AG04450 (cell line): ENCODE measurements at regions not wholly inside any gene's neighbourhood (a gene's known extent, or its start where the extent isn't known, plus 50 kb on each side); places are given as distances from the start of the nearest gene placed in this dataset.

Source experiments
- CTCF ChIA-PET: fragments of 300-600, 350-600 bp; formaldehyde crosslinking; extraction: SDS; loops from one replicate; lab custom pipeline; 2022; ENCODE audit warnings: antibody characterized with exemption, inconsistent platforms; lab: Charles Lee
- POLR2A ChIA-PET: fragments of 350-600 bp; formaldehyde crosslinking; extraction: SDS; loops from one replicate; lab custom pipeline; 2021; ENCODE audit warnings: antibody characterized with exemption, inconsistent platforms; lab: Yijun Ruan, JAX
- DNase-seq: peaks from one replicate; pipeline ENCODE4 v3.0.0-alpha.2; 2011; ENCODE audit warnings: low read depth, low spot score
- H3K27ac ChIP-seq: one replicate; pipeline ENCODE4 v1.5.1; 2012; ENCODE audit warnings: low read depth, low read length, control low read depth
- H3K27me3 ChIP-seq: one replicate; pipeline ENCODE4 v1.6.0; 2012; ENCODE audit warnings: low read length; ENCODE audit not compliant: control insufficient read depth, insufficient read depth
- H3K4me3 ChIP-seq: 2 replicates; pipeline ENCODE4 v1.5.1; 2011; ENCODE audit warnings: mild to moderate bottlenecking, low read depth, low read length, control low read depth
- H3K9me3 ChIP-seq: 2 replicates; pipeline ENCODE4 v1.5.1; 2012; ENCODE audit warnings: low read length; ENCODE audit not compliant: control insufficient read depth, insufficient read depth
- CTCF ChIP-seq: IDR thresholded peaks from 2 replicates; pipeline ENCODE4 v1.5.1; 2011; ENCODE audit warnings: low read depth, low read length, control low read depth, inconsistent platforms

GRCh38 chr4:23972187-23972586 is 82.3 kb upstream of the PPARGC1A start:
- no peaks in the 10 kb centered on the region for H3K9me3 ChIP-seq
- no peak overlapping the region for H3K4me3 ChIP-seq
- no peak overlapping the region for H3K27ac ChIP-seq
- no peak for TF ChIP-seq CTCF
- POLR2A ChIA-PET, result no interaction called here
- no peak for DNase-seq
- CTCF ChIA-PET, result no interaction called here
- no peaks in the 10 kb centered on the region for H3K27me3 ChIP-seq

GRCh38 chr4:23970201-23970850 is 80.5 kb upstream of the PPARGC1A start:
- Histone ChIP-seq H3K4me3 (no peak overlapping the region), H3K27me3 (peaks cover 2% of the 10 kb centered on the region), H3K27ac (no peak overlapping the region), H3K9me3 (no peaks in the 10 kb centered on the region)
- ChIA-PET CTCF (no interaction called here), POLR2A (no interaction called here)
- DNase-seq, result no peak
- no peak for TF ChIP-seq CTCF

- H3K4me3 ChIP-seq, result no peak overlapping the region
- H3K27me3 ChIP-seq, result peaks cover 2% of the 10 kb centered on the region
- no peak for DNase-seq
- no peak for TF ChIP-seq CTCF
- ChIA-PET POLR2A (no interaction called here), CTCF (no interaction called here)
- no peaks in the 10 kb centered on the region for H3K9me3 ChIP-seq
- no peak overlapping the region for H3K27ac ChIP-seq
These were observed 79.8 kb upstream of the PPARGC1A start for GRCh38 chr4:23969635-23970145.

GRCh38 chr4:23967281-23967680 is 77.4 kb upstream of the PPARGC1A start:
- Histone ChIP-seq H3K9me3 (no peaks in the 10 kb centered on the region), H3K27me3 (peaks cover 5% of the 10 kb centered on the region), H3K4me3 (no peak overlapping the region), H3K27ac (no peak overlapping the region)
- no peak for TF ChIP-seq CTCF
- ChIA-PET CTCF (interaction anchor here (0.8 kb wide), 1 partner anchor 77 kb away, joined by 4 read pairs; the partner anchor contains the start of gene PPARGC1A), POLR2A (no interaction called here)
- no peak for DNase-seq

GRCh38 chr4:23966725-23967124 is 76.9 kb upstream of the PPARGC1A start:
- peak; percentile 40 for TF ChIP-seq CTCF
- ChIA-PET POLR2A (no interaction called here), CTCF (interaction anchor here (0.6 to 1.2 kb wide), 5 partner anchors 10 to 452 kb away, joined by 3 to 4 read pairs (median 3); no protein-coding TSS in a partner anchor)
- Histone ChIP-seq H3K27ac (no peak overlapping the region), H3K9me3 (no peaks in the 10 kb centered on the region), H3K27me3 (peaks cover 5% of the 10 kb centered on the region), H3K4me3 (no peak overlapping the region)
- DNase-seq, result no peak
